ENCODE measurements at regions not wholly inside any gene's neighbourhood (a gene's known extent, or its start where the extent isn't known, plus 50 kb on each side); places are given as distances from the start of the nearest gene placed in this dataset.

GRCh38 chr4:14771504-14772175 is 230.6 kb upstream of the CPEB2 start:
- TF ChIP-seq POLR2AphosphoS5 (IDR thresholded peaks at IDR 0.05), result no peak
- no peak for TF ChIP-seq CTCF (IDR thresholded peaks at IDR 0.05 in 8 of 11, conservative IDR thresholded peaks at IDR 0.05 in 3 of 11)
- TF ChIP-seq POLR2A (IDR thresholded peaks at IDR 0.05), result no peak

Measured in spleen (tissue), 7 donors.